HAP-1 (cell line): ENCODE measurements at regions not wholly inside any gene's neighbourhood (a gene's known extent, or its start where the extent isn't known, plus 50 kb on each side); places are given as distances from the start of the nearest gene placed in this dataset.

Source experiments
- DNase-seq, 2 experiments: peaks; one replicate each; pipeline ENCODE4 v3.0.0-alpha.2; 2016 to 2020; ENCODE audit warnings: low spot score in 2 of 2
- H3K27me3 ChIP-seq: fragments of 250-450 bp; sonication (Bioruptor Pico); 2 replicates; pipeline ENCODE4 v1.5.1; 2020; ENCODE audit warnings: low read depth, mild to moderate bottlenecking, moderate library complexity
- H3K36me3 ChIP-seq: fragments of 250-450 bp; sonication (Bioruptor Pico); replicated peaks from 2 replicates; pipeline ENCODE4 v1.5.1; 2020; ENCODE audit warnings: mild to moderate bottlenecking
- H3K4me1 ChIP-seq: fragments of 250-450 bp; sonication (Bioruptor Pico); 2 replicates; pipeline ENCODE4 v1.5.1; 2020; ENCODE audit warnings: mild to moderate bottlenecking
- H3K4me3 ChIP-seq: fragments of 250-450 bp; sonication (Bioruptor Pico); 2 replicates; pipeline ENCODE4 v1.5.1; 2020; ENCODE audit warnings: mild to moderate bottlenecking, moderate library complexity
- H3K9me3 ChIP-seq: fragments of 250-450 bp; sonication (Bioruptor Pico); 2 replicates; pipeline ENCODE4 v1.5.1; 2020; ENCODE audit warnings: mild to moderate bottlenecking, moderate library complexity
- in situ Hi-C: fragments of 300-500 bp; cut with MboI; formaldehyde crosslinking; loops from 3 replicates; pipeline ENCODE4 v1.14.3; 2020; ENCODE audit warnings: low sequenced_read_pairs, inconsistent platforms, mixed read lengths

DNA sequence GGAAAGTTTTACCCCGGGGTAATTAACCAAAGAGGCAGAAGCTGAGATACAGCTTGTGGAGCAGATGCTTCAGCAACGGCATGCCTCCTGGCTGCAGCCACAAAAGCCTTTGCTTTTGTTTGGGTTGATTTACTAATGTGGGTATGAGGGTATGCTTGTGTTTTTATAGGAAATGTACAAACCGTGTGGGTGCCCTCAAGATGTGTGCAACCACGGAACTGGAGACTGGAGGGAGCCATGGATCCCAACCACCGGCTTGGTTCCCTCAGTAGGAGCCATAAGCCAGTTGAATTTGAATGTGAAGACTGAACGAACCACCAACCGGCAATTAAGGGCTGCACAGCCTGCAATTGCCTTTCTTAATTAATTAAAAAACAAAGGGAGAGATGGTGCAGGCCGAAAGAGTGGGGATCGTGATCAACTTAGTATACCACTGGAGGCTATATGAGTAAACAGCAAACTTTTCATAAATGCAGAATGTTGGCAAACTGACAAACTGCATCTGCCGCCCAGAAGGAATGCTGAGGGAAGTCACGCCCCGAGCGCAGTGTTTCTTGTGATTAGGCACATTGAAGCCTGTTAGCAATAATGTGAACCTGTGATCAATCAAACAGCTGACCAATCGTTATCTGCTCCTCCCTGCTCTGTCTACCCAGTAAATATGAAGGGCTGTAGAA lies 104.1 kb downstream of the DISP1 start:
- Histone ChIP-seq H3K4me1 (no peaks in the 10 kb centered on the region), H3K4me3 (no peak overlapping the region), H3K27me3 (no peaks in the 10 kb centered on the region), H3K36me3 (no peaks in the 10 kb centered on the region), H3K9me3 (no peaks in the 10 kb centered on the region)
- in situ Hi-C loops = no loop called here
- DNase-seq = no peak

DNA sequence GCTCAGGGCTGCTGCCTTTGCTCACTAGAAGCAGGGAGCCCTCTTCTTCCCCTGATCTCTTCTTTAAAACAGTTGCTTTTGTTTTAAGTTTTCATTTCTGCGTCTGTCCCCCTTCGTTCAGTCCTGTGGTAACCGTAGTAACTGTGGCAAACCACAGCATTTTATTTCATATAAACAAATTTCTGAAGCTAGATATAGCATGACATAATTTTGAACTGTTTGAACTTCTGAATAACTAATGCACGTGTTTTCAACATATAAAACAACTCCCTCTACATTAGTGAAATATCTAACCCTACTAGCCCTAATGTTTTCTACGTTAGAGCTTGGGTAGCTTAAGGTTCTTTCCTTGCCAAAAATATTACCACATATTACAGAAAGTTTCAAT lies 104.6 kb downstream of the DISP1 start:
- H3K36me3 ChIP-seq = no peaks in the 10 kb centered on the region
- H3K27me3 ChIP-seq = no peaks in the 10 kb centered on the region
- H3K4me1 ChIP-seq = no peaks in the 10 kb centered on the region
- no peak for DNase-seq
- H3K9me3 ChIP-seq = no peaks in the 10 kb centered on the region
- in situ Hi-C loops = no loop called here
- no peak overlapping the region for H3K4me3 ChIP-seq

DNA sequence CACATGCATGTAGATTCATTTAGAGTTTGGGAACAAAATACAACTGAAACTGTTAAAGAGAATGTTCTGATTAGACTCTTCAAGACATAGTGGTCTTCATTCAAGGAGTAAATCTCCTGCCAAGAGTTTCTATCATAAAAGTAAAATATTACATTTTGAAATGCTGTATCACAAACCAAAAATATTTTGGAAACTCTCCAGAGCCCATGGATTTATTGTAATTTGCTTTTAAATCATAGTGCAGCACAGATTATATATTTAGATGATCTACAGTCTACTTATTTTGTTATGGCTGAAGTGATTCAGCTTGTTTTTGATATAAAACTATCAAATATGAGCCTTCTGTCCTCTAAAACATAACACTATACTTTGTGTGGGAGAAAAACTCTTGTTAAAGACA lies 105.3 kb downstream of the DISP1 start:
- Histone ChIP-seq H3K4me1 (no peaks in the 10 kb centered on the region), H3K4me3 (no peak overlapping the region), H3K9me3 (no peaks in the 10 kb centered on the region), H3K27me3 (no peaks in the 10 kb centered on the region), H3K36me3 (no peaks in the 10 kb centered on the region)
- in situ Hi-C loops = no loop called here
- DNase-seq = no peak

DNA sequence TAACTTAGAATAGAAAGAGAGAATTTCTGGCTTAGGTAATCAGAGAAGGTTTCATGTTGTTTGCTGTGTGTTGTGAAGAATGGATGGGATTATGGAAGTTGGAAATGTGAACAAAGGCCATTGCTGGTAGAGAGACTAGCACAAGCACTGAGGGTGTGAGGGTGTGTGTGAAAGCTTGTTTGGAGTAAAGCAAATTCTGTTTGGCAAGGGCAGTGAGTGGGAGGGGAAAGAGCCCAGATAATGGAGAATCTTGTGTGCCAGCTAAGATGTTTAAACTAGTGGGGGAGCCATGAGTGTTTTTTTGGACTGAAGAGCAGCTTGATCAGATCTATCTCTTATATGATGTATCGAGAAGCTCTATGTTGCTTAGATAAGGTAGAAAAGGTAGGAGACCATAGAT lies 107.1 kb downstream of the DISP1 start:
- H3K4me3 ChIP-seq = no peak overlapping the region
- H3K36me3 ChIP-seq = no peaks in the 10 kb centered on the region
- peaks cover under 1% of the 10 kb centered on the region; the same call in 1 of the 2 replicates for H3K4me1 ChIP-seq
- no peak for DNase-seq
- in situ Hi-C loops = no loop called here
- H3K9me3 ChIP-seq = no peaks in the 10 kb centered on the region
- no peaks in the 10 kb centered on the region for H3K27me3 ChIP-seq

DNA sequence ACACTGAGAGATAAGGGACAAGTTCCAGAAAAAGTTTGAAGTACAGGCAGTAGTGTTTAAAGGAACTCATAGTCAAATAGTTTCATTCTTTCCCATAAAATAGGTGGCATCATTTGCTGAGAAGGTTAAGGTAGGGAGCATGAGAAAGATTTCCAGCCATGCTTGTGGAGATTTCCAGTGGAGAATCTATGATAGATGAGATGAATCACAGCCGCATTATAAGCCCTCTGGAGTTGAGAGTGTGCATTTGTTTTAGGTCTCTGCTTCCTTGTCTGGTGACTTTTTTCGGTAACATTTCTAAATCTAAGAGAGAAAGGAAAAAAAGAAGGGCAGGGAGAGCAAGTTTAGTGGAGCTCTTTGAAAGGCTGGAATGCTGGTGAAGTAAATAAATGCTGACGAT lies 108.7 kb downstream of the DISP1 start:
- in situ Hi-C loops = no loop called here
- DNase-seq = no peak
- H3K36me3 ChIP-seq = no peaks in the 10 kb centered on the region
- H3K27me3 ChIP-seq = no peaks in the 10 kb centered on the region
- peaks cover 3% of the 10 kb centered on the region for H3K4me1 ChIP-seq
- no peak overlapping the region for H3K4me3 ChIP-seq
- H3K9me3 ChIP-seq = no peaks in the 10 kb centered on the region

DNA sequence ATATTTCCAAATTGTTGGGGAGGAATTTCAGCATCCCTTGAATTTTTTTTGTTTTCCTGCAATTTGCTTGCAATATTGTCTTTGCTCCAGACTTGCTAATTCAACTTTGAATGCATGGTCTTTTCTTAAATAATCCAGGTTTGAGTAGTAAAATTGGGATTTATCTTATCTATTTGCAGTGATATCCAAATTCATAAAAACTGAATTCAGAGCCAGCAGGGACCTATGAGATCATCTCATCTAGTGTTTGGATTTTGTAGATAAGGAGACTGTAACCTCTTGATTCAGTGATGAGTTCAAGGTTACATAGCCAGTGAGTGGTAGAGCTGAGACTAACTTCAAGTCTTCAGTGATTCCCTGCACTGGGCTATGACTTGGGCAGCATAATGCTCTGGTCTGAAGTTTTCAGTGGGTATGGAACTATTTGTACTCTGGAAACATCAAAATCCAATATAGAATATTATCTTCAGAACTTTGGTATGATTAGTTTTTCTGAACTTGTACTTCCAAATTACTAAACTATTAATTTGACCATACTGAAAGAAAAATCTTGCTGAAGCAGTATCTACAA lies 109.4 kb downstream of the DISP1 start:
- Histone ChIP-seq H3K27me3 (no peaks in the 10 kb centered on the region), H3K4me3 (no peak overlapping the region), H3K36me3 (no peaks in the 10 kb centered on the region), H3K9me3 (no peaks in the 10 kb centered on the region), H3K4me1 (peaks cover 3% of the 10 kb centered on the region)
- no peak for DNase-seq
- in situ Hi-C loops = no loop called here

DNA sequence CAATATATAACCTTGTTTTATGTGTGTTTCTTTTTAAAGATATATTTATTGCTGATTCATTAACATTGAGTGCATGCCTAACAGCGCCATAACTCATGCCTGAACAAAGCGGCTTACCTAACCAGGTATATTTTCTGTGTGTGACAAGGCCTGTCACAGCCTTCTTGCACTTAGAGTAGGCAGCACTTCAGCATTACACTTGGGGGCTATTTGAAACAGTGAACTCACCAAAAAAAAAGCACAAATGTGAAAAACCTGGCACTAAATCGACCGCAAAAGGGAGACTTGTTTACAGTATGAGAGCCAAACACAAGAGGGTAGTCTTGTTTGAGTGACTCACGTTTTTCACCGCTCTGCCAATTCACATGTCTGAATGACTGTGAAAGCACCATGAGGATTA lies 111.7 kb downstream of the DISP1 start:
- in situ Hi-C loops = no loop called here
- H3K27me3 ChIP-seq = no peaks in the 10 kb centered on the region
- no peaks in the 10 kb centered on the region for H3K36me3 ChIP-seq
- peaks cover 3% of the 10 kb centered on the region for H3K4me1 ChIP-seq
- H3K4me3 ChIP-seq = no peak overlapping the region
- no peak for DNase-seq
- no peaks in the 10 kb centered on the region for H3K9me3 ChIP-seq

DNA sequence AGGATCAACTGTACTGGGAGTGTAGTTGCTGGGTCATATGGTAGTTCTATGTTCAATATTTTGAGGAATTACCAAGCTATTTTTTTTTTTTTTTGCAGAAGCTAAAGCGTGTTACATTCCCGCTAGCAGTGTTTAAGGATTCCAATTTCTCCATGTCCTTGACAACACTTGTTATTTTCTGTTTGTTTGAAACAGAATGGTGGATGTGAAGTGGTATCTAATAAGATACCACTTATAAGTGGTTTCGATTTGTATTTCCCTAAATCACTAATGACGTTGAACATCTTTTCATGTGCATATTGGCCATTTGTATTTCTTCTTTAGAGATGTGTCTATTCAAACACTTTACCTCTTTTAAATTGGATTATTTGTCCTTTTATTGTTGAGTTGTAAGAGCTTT lies 112.2 kb downstream of the DISP1 start:
- peak in 1 of 2 experiments; percentile 17 for DNase-seq
- Histone ChIP-seq H3K4me3 (no peak overlapping the region), H3K4me1 (peaks cover 3% of the 10 kb centered on the region), H3K27me3 (no peaks in the 10 kb centered on the region), H3K36me3 (no peaks in the 10 kb centered on the region), H3K9me3 (no peaks in the 10 kb centered on the region)
- in situ Hi-C loops = no loop called here

DNA sequence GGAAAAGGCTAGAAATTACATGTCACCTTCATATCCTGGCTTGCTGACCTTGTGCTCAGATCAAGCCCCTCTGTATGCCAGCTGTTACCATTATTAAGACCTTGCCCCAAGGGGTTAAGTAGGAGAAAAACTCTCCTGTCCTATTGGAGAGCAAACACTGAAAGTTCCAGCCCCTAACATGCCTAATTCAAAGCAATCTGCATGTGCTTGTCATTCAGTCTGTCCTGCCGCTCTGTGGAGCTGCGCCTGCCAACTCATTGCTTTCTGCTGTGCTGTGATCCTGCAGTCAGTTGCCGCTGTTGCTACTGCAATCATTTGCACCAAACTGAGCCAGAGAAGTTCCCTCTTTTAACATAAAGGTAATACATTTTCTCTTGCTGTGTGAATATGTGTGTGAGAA lies 113.4 kb downstream of the DISP1 start:
- in situ Hi-C loops = no loop called here
- Histone ChIP-seq H3K36me3 (no peaks in the 10 kb centered on the region), H3K9me3 (no peaks in the 10 kb centered on the region; the same call in 1 of the 2 replicates), H3K4me1 (peaks cover 3% of the 10 kb centered on the region), H3K4me3 (no peak overlapping the region), H3K27me3 (0 out of 2 replicates have a peak, but pooled peaks cover 4% of the 10 kb centered on the region)
- DNase-seq = peak in 1 of 2 experiments; percentile 24

DNA sequence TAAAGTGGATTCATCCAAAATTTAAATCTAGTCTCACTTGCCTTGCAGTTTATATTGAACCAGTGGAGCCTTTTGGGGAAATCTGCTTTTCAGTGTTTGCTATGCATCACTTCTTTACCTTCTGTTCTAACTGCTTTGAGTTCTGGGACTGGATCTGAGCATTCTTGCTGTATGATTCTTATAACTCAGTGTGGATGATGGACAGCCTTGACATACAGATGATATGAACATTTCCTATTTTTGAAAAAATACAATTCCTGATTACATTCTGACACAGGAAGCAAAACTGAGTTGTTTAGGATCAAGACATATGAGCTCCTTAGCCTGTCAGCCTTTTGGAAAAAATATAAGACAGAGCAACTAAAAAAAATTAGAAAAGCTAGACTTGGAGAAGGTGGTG lies 115.2 kb downstream of the DISP1 start:
- Histone ChIP-seq H3K4me3 (no peak overlapping the region), H3K9me3 (no peaks in the 10 kb centered on the region; the same call in 1 of the 2 replicates), H3K27me3 (0 out of 2 replicates have a peak, but pooled peaks cover 4% of the 10 kb centered on the region), H3K4me1 (peaks cover 3% of the 10 kb centered on the region), H3K36me3 (no peaks in the 10 kb centered on the region)
- no peak for DNase-seq
- in situ Hi-C loops = no loop called here

DNA sequence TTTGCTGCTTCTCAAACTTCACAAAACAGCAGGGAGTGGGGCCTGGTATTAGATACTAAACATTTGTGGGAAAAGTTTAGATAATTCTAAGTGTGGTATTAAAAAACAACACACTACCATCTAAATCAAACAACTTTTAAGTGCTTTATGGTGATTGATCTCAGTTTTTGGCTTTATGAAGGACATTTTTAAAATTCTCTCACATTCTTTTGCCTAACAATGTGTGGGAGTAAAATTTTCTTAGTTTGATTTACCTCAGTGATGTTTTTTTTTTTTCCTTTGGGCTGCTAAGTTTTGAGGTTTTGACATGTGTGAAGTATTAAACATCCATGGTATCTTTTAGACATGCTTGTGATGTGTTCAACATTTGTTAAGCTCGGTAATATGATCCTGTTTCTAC lies 116.2 kb downstream of the DISP1 start:
- H3K36me3 ChIP-seq = no peaks in the 10 kb centered on the region
- H3K4me1 ChIP-seq = peaks cover 3% of the 10 kb centered on the region
- in situ Hi-C loops = no loop called here
- no peaks in the 10 kb centered on the region; the same call in 1 of the 2 replicates for H3K9me3 ChIP-seq
- no peak overlapping the region for H3K4me3 ChIP-seq
- DNase-seq = no peak
- 0 out of 2 replicates have a peak, but pooled peaks cover 4% of the 10 kb centered on the region for H3K27me3 ChIP-seq

DNA sequence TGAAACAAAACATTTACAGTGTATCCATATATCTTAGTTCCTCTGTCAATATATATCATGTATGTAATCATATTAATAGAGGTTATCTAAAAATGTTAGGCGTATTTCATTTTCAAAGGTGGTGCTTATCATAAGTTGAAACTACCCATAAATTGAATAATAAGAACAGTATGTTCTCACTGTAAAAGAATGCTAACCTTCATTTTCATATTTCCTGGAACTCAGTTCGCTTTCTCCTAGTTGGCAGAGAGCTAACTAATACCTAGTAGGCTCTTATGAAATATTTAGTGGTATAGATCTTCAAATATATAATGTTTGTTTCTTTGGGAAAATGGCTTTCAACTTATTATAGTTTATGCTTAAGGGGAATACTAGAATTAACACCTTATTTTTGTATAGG lies 118.4 kb downstream of the DISP1 start:
- H3K9me3 ChIP-seq = no peaks in the 10 kb centered on the region; the same call in 1 of the 2 replicates
- DNase-seq = no peak
- no peak overlapping the region for H3K4me3 ChIP-seq
- in situ Hi-C loops = no loop called here
- H3K36me3 ChIP-seq = no peaks in the 10 kb centered on the region
- 0 out of 2 replicates have a peak, but pooled peaks cover 4% of the 10 kb centered on the region for H3K27me3 ChIP-seq
- no peaks in the 10 kb centered on the region for H3K4me1 ChIP-seq

DNA sequence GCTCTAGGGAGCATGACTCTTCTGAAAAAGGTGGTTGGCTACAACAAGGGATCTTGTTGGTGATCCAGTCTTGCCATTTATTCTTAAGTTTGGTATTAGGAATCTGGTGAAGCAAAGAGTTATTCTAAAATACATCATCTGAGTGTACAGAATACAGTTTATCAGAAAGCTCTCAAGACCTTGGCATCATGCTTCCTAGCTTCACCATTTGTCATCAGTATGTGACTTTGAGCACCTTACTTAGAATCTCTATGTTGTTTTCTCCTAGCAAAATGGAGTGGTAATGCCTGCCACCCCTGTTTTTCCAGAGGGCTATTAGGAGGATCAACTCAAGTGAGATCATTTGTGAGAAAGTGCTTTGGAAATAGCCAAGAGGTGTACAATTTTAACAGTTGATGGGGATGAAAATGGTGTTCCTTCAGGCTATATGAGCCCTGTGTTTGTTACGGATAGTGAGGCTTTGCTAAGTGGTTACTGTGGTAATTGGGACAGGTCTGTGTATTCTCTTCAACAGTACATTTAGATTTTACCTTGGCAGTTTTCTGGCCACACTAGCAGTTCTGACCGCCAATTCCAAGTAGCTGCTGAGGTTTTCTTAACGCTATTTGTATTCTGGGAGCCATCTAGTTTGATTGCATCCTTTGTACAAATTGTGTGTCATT lies 120.5 kb downstream of the DISP1 start:
- Histone ChIP-seq H3K27me3 (0 out of 2 replicates have a peak, but pooled peaks cover 4% of the 10 kb centered on the region), H3K9me3 (no peaks in the 10 kb centered on the region; the same call in 1 of the 2 replicates), H3K4me1 (no peaks in the 10 kb centered on the region), H3K4me3 (no peak overlapping the region), H3K36me3 (no peaks in the 10 kb centered on the region)
- DNase-seq = no peak
- in situ Hi-C loops = no loop called here

DNA sequence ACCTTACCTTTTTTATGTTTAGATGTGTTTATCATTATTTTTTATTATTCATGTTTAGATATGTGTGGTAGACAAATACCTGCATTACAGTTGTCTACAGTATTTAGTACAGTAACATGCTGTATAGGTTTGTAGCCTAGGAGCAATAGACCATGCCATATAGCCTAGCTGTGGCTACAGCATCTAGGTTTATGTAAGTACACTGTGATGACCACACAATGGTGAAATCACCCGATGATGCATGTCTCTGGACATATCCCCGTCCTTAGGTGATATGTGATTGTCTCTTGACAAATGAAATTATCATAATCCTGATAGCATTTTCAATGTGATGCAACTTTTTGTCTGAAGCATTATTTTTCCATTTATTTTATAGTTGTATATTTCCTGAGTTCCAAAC lies 121.2 kb downstream of the DISP1 start:
- Histone ChIP-seq H3K36me3 (no peaks in the 10 kb centered on the region), H3K9me3 (no peaks in the 10 kb centered on the region; the same call in 1 of the 2 replicates), H3K27me3 (0 out of 2 replicates have a peak, but pooled peaks cover 4% of the 10 kb centered on the region), H3K4me3 (no peak overlapping the region), H3K4me1 (peaks cover 2% of the 10 kb centered on the region)
- in situ Hi-C loops = no loop called here
- no peak for DNase-seq
